Lower leg skin (tissue), 3 donors: ENCODE measurements at regions not wholly inside any gene's neighbourhood (a gene's known extent, or its start where the extent isn't known, plus 50 kb on each side); places are given as distances from the start of the nearest gene placed in this dataset.

Experiments
- POLR2A ChIP-seq, 2 donors: fragments of 450-650 bp; IDR thresholded peaks; one replicate each; pipeline ENCODE4 v1.6.1; 2016 to 2017; ENCODE audit warnings: antibody characterized with exemption in 2 of 2, mild to moderate bottlenecking in 1 of 2, moderate library complexity in 1 of 2
- TF ChIP-seq, protein P1 (sequence below), 3 donors: fragments of 450-650 bp; IDR thresholded peaks; one replicate each; pipeline ENCODE4 v1.5.1; 2016; ENCODE audit warnings: antibody characterized with exemption in 3 of 3, mild to moderate bottlenecking in 3 of 3, moderate library complexity in 2 of 3

DNA sequence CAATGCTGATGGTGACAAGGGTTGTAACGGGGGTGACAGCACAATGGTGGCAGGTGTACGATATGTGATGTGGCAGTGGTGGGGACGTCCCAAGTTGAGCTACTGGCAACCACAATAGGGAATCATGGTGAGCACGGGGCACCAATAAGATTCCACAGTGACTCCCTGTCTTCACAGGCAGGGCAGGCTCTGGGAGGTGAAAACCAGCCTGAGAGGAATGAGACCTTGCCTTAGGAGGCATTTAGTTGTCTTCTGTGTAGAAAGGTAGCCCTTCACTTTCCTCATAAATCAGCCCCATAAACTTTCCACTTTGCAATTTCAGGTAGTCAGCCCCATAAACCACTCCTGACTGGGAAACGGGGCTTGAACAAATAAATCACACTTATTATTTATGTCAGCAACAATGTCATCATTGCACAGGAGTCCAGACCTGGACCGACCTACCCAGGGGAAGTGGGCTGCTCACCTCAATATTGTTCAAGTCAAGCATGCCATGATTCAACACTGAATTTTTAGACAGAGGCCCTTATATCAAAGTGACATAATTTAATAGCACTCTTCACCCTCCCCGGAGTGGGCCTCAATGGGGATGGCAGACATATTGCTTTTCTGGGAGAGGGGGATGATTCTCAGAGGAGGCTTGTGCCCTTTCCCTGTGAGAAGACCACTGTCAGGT lies 150.8 kb downstream of the CDC5L start:
- TF ChIP-seq, protein P1, sequence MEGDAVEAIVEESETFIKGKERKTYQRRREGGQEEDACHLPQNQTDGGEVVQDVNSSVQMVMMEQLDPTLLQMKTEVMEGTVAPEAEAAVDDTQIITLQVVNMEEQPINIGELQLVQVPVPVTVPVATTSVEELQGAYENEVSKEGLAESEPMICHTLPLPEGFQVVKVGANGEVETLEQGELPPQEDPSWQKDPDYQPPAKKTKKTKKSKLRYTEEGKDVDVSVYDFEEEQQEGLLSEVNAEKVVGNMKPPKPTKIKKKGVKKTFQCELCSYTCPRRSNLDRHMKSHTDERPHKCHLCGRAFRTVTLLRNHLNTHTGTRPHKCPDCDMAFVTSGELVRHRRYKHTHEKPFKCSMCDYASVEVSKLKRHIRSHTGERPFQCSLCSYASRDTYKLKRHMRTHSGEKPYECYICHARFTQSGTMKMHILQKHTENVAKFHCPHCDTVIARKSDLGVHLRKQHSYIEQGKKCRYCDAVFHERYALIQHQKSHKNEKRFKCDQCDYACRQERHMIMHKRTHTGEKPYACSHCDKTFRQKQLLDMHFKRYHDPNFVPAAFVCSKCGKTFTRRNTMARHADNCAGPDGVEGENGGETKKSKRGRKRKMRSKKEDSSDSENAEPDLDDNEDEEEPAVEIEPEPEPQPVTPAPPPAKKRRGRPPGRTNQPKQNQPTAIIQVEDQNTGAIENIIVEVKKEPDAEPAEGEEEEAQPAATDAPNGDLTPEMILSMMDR (IDR thresholded peaks at IDR 0.05), result no peak
- TF ChIP-seq POLR2A (IDR thresholded peaks at IDR 0.05), result no peak
